Occipital lobe (tissue), 1 donor: ENCODE measurements at regions not wholly inside any gene's neighbourhood (a gene's known extent, or its start where the extent isn't known, plus 50 kb on each side); places are given as distances from the start of the nearest gene placed in this dataset.

Experiments used
- DNase-seq: peaks from one replicate; lab custom pipeline; 2025; lab: John Stamatoyannopoulos, UW

DNA sequence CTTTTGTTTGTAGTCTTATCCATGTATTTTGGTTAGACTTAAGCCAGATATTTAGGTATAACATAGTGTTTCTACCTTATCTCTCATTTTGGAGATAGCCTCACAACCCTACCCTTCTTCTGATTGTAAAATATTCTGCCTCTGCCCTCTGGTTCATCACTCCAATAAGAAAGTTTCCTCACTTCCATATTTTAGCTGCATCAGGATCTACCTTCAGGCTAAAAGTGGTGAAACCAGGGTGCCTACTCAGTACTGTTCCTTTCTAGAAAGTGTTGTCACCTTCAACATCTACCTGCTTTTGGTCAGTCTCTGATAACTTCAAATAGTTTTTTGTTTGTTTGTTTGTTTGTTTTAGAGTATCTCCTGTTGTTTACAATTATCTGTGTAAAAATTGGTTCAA is 294.6 kb downstream of the ANXA1 start:
- DNase-seq, result no peak

- DNase-seq, result no peak
Measured at GRCh38 chr9:73451003-73451402, 299.3 kb downstream of the ANXA1 start.

DNA sequence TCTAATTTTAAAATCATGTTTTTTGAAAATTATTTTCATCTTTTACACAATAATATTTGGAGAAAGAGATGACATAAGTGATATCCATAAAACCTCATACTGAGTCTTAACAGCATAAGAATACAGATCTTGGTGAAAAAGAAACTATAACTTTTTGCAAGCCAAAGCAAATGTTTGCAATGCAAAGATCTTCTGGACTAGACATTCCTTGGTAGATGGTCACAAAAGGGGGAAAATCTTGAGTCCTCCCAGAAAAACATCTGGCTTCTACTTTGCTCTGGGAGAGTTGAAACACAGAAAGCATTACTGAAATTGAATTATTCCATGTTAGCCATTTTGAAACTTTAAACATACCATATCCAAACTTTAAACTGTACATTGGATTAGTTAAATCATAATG is 308.2 kb downstream of the ANXA1 start:
- DNase-seq, result no peak

- DNase-seq, result no peak
Measured at GRCh38 chr9:73468716-73469115, 317.1 kb downstream of the ANXA1 start.

- DNase-seq, result no peak
Measured at GRCh38 chr9:73470766-73471165, 319.1 kb downstream of the ANXA1 start.

DNA sequence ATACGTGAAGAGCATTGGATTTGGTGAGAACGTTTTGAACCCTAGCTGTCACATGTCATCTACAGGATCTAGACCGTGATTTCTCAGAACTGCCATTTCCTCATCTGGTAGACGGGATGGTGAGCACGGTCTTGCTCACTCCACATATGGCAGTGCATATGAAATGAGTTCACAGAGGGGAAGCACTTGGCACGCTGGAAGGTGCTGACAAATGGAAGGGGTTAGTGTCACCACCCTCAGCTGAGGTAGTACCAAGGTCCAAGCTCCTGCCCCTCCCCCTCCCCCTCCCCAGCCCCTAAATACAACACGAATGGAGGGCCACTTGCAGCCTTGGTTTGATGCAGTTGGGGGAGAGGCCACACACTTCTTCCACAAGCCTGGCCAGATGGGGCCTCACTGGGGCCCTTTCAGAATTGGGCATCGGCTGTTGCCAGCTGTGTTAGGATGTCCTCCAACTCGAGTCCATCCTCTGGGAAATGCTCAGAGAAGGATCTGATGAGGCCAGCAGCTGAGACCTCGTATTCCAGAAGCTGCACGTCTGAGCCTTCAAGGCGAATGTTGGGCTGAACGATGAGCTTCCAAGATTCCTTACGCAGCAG is 322.4 kb downstream of the ANXA1 start:
- no peak for DNase-seq

DNA sequence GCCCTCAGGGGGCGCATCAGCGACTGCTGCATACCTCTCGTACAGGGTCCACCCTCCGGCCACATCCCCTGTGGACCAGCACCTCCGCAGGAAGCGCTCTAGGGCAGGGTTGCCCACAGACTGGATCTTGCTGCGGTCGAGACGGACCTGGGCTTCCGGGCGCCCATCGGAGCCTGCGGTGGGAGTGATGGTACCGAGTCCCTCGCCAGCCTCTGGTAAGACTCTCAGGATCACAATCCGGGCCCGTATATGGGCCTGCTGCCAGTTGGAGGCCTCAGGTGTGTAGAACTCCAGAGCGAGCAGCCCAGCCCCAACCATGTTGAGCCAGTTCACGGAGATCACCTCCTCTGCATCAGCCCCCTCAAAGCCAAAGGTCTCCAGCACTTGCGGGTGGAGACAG is 323.0 kb downstream of the ANXA1 start:
- DNase-seq, result no peak

DNA sequence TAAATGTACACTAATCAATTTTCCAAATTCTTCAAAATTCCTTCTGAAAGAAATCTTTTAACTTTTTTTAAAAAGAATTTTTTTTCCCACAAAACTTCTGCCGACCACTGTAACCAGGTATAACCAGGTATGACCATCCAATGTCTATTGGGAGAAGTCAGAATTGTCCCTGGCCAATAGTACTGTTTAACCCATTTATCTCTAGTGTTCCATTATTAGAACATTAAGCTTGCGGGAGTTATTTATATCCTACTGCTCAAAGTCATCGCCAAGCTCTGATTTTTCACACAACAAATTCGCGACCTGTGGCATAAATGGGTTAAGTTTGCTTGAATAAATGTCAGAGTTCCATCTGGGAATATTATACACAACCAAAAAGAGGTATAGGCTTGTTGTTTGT is 343.2 kb downstream of the ANXA1 start:
- no peak for DNase-seq

DNA sequence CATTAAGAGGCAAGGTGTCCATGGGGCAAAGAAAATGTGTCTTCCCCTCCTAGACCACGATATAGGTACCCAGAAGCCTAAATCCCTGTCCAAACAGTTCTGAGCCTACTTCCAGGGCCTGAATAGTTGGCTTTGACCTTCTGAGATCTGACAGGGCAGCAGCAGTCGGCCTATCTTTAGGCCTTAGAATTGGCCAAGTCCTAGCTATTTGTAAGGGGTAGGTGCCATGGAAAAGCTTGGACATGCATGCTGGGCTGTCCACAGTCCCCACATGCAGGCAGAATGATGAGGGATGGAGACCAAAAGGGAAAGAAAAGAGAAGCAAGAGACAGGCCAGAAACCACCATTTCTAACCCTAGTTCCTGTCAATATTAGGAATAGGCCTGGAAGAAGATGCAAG is 346.1 kb downstream of the ANXA1 start:
- no peak for DNase-seq

- DNase-seq, result no peak
Measured at GRCh38 chr9:73515216-73515615, 363.6 kb downstream of the ANXA1 start.

GRCh38 chr9:73523391-73523790 is 371.7 kb downstream of the ANXA1 start:
- no peak for DNase-seq

- no peak for DNase-seq
Measured at GRCh38 chr9:73525350-73525749, 373.7 kb downstream of the ANXA1 start.

DNA sequence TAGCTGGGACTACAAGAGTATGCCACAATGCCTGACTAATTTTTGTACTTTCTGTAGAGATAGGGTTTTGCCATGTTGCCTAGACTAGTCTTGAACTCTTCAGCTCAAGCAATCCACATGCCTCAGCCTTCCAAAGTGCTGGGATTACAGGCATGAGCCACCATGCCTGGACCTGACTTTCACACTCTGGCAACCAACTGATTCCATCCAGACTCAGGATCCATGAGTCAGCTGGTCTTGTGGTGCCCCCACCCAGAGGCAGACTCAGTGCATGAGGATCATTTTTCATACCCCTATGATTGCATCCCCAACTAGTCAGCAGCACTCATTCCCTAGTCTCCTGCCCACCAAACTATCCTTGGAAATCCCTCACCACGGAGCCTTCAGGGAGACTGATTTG is 375.9 kb downstream of the ANXA1 start:
- no peak for DNase-seq

DNA sequence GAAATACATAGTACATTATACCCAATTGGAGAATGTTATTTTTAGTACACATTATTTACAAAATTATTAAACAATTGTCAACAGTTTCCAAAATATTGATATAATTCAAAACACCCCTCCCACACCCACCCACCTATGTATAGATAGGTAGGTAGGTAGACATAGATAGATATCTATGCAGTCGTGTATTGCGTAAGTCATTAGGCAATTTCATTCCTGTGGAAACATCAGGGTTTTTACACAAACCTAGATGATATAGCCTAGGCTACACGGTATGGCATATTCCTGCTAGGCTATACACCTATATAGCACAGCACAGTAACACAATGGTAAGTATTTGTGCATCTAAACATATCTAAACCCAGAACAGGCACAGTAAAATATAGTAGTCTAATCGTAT is 377.3 kb downstream of the ANXA1 start:
- no peak for DNase-seq

DNA sequence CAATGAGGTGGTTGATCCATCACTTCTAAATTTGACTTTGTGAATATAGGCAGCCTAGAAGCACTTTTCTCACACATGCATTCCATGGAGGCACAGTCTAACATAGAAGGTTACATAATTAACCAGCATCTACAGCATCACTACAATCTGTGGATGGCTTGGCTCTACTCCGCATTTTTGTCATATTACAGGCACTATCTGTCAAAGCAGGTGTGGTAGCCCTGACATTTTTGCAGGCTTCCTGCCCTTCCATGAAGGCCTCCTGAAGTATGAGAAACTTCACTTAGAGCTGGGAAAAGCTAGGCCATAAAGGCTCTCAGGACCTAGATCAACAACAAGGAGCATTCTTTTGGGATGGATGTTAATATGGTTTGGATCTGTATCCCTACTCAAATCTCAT is 378.0 kb downstream of the ANXA1 start:
- no peak for DNase-seq

DNA sequence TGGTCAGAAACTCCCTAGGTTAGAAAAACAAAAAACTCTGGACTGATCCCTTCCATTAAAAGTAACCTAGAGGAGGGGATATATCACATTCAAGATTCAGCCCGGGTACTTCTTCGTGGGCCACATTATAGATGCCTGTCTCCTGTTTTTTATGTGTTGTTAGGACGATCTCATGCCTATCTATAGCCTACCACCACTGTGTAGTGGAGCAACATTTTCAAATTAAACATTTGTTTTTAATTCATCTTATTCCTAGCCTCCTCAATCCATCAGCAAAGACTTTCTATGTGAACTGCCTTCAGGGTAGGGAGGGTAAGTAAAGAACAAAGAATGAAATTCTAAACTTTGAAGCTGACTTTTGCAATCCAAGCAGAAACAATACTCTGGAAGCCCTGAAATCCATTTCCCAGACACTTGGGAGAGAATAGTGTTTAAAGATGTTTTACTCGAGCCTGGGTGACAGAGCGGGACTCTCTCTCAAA is 379.4 kb downstream of the ANXA1 start:
- DNase-seq, result no peak

GRCh38 chr9:73531658-73532057 is 380.0 kb downstream of the ANXA1 start:
- no peak for DNase-seq

DNA sequence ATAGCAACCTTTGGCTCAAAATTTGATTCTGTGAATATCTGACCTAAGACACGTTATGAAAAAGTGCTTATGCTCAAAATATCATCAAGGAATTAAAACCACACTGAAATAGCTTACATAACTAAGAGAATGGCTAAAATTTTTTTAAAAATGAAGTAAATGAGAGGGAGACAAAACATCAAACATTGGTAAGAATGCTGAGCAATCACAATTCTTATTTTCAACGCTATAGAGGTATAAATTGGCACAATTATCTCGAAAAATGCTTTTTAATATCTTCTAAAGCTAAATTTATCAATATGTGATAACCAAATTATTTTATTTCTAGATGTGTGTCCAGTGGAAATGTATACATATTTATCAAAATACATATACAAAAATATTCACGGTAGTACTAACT is 381.3 kb downstream of the ANXA1 start:
- no peak for DNase-seq

- DNase-seq, result no peak
Measured at GRCh38 chr9:73536403-73536802, 384.7 kb downstream of the ANXA1 start.

- DNase-seq, result no peak
Measured at GRCh38 chr9:73537561-73537960, 385.9 kb downstream of the ANXA1 start.

DNA sequence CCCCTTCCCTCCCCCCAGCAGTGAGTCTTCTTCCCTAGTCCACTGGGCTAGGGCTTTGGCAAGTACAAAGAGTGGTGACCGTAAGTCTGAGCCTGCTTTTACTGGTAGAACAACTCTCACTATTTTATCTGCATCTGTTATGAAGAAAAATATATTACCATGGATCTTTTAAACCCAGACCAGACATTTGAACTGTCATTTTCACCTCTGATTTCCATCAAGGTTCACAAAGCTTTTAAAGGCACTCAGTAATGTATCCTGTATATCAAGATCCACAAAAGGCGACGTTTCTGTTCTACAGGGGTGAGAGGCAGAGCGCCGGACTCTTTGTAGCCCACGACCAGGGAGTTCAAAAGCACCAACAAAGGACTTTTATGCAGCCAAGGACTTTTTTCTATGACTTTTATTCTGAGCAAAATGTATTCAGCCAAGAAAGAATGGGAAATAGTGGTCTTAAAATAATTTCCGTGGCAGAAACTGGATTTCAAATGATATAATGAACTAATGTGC is 388.3 kb downstream of the ANXA1 start:
- no peak for DNase-seq

- no peak for DNase-seq
Measured at GRCh38 chr9:73541923-73542322, 390.3 kb downstream of the ANXA1 start.

- DNase-seq, result no peak
Measured at GRCh38 chr9:73543727-73544126, 392.1 kb downstream of the ANXA1 start.

DNA sequence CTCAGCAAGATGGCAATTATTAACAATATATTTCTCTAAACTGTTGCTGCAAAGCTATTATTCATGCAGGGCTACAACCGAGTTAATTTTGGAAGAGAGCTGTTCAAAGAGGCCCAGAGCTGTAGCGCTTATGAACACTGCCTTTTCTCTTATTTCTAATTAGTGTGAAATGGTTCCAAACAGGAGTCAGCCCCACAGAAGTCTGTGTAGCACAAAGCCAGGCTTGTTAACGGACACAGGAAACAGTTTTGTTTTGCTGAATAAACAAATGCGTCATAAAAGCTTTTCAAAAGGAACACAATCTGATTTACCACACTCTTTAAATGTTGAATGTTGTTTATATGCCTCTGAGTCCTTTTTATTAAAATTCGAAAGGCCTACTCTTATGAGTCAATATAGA is 396.5 kb downstream of the ANXA1 start:
- no peak for DNase-seq
